ENCODE measurements at regions not wholly inside any gene's neighbourhood (a gene's known extent, or its start where the extent isn't known, plus 50 kb on each side); places are given as distances from the start of the nearest gene placed in this dataset.

GRCh38 chr10:53134050-53134449 lies 361.5 kb upstream of the MBL2 start:
- TF ChIP-seq GATA2 (IDR thresholded peaks at IDR 0.05; ENCODE audit: low read depth, low read length), result no peak
- no peak for TF ChIP-seq GATA3 (IDR thresholded peaks at IDR 0.05; ENCODE audit: low read depth, low read length)
